ENCODE measurements at regions not wholly inside any gene's neighbourhood (a gene's known extent, or its start where the extent isn't known, plus 50 kb on each side); places are given as distances from the start of the nearest gene placed in this dataset.
A peak's percentile ranks its signal among the peaks of the same experiment; 100 is the strongest.

GRCh38 chr13:50303963-50304721 is 288.9 kb downstream of the KCNRG start:
- no peak overlapping the region for H3K27ac Mint-ChIP-seq
- H3K4me3 Mint-ChIP-seq, result no peak overlapping the region
- H3K9me3 Mint-ChIP-seq, result peaks cover 0 to 2% (median 0%) of the 10 kb centered on the region in 3 donors
- H3K36me3 Mint-ChIP-seq, result no peaks in the 10 kb centered on the region
- H3K27me3 Mint-ChIP-seq, result peaks cover 3% of the 10 kb centered on the region
- H3K4me1 Mint-ChIP-seq, result peaks cover 0 to under 1% (median 0%) of the 10 kb centered on the region in 3 donors

DNA sequence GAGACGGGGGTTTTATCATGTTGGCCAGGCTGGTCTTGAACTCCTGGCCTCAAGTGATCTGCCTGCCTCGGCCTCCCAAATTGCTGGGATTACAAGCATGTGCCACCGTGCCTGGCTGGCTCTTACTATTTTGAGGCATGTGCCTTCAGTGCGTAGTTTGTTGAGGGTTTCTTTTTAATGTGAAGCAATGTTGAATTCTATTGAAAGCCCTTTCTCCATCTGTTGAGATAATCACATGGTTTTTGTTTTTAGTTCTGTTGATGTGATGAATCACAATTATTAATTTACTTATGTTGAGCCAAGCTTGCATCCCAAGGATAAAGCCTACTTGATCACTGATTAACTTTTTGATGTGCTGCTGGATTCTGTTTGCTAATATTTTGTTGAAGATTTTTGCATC is 290.9 kb downstream of the KCNRG start:
- H3K36me3 Mint-ChIP-seq, result no peaks in the 10 kb centered on the region
- H3K27me3 Mint-ChIP-seq, result peaks cover 3% of the 10 kb centered on the region
- no peak overlapping the region for H3K27ac Mint-ChIP-seq
- peaks cover 0 to 2% (median 0%) of the 10 kb centered on the region in 3 donors for H3K4me1 Mint-ChIP-seq
- H3K4me3 Mint-ChIP-seq, result no peak overlapping the region
- H3K9me3 Mint-ChIP-seq, result peaks cover 0 to 2% (median 0%) of the 10 kb centered on the region in 3 donors

DNA sequence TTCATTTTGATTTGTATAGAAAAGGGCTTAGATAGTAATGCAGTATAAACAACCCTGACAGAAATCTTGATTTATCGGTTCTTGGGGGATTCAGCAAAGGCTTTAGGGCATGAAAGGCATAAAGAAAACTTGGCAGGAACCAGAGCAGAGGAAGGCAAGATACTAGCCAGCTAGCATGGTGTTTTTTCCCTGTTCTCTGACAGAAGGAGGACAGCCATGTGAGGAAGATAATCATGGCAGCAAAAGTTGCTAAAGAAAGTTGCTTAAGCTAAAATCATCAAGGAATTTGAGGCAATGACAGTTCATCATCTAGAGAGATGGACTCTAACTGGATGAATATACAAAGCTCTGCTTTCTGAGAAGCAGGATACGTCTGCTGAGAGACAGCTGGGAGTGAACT is 294.1 kb downstream of the KCNRG start:
- H3K4me3 Mint-ChIP-seq, result no peak overlapping the region
- no peaks in the 10 kb centered on the region for H3K36me3 Mint-ChIP-seq
- H3K27ac Mint-ChIP-seq, result no peak overlapping the region
- H3K27me3 Mint-ChIP-seq, result peaks cover 5% of the 10 kb centered on the region
- peaks cover 0 to 2% (median 0%) of the 10 kb centered on the region in 3 donors for H3K9me3 Mint-ChIP-seq
- H3K4me1 Mint-ChIP-seq, result peaks cover 0 to 2% (median 2%) of the 10 kb centered on the region in 3 donors

DNA sequence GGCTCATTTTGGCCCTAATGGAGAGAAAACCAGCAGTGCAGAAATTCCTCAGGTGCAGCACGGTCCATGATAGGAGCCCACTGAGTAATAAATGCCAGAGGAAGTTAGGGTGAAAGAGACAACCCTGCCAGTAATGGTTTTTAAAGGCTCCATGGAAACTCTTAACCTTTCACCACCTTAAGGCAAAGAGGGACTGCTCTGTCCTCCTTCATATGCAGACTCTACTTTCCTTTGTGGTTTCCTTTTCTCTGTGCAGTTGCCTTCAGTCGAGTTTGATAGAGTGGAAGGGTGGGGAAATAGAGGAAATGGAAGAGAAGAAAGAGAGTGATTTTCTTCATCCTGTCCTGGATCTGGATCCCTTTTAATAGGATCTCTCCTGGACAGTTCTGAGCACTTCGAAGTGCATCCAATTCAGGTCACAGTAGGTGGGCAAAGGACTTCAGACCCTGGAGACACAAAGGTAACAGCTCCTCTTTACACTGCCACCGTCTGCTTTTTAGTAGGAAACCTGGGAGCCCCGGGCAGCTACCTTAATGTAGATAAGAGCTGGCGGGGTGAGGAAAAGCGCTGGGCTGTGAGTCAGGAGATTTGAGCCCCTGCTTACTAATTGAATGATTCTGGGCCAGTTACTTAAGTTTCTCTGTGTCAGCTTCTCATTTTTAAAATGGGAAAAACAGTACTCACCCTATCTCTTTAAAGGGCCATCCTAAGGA is 294.8 kb downstream of the KCNRG start:
- Mint-ChIP-seq H3K27me3 (peaks cover 5% of the 10 kb centered on the region), H3K27ac (no peak overlapping the region), H3K4me3 (peak overlapping the region in 1 of 4 donors; percentile 48), H3K9me3 (peaks cover 0 to 2% (median 0%) of the 10 kb centered on the region in 3 donors), H3K4me1 (peaks cover 0 to 6% (median 5%) of the 10 kb centered on the region in 3 donors), H3K36me3 (no peaks in the 10 kb centered on the region)

GRCh38 chr13:50310734-50311133 is 295.5 kb downstream of the KCNRG start:
- peaks cover 5% of the 10 kb centered on the region for H3K27me3 Mint-ChIP-seq

GRCh38 chr13:50318887-50319286 is 303.6 kb downstream of the KCNRG start:
- peaks cover 0 to 9% (median 3%) of the 10 kb centered on the region in 3 donors for H3K9me3 Mint-ChIP-seq
- peaks cover 8 to 12% (median 9%) of the 10 kb centered on the region in 3 donors for H3K4me1 Mint-ChIP-seq
- H3K27me3 Mint-ChIP-seq, result no peaks in the 10 kb centered on the region
- peak overlapping the region in 1 of 3 donors; percentile 64 for H3K27ac Mint-ChIP-seq
- H3K4me3 Mint-ChIP-seq, result no peak overlapping the region
- H3K36me3 Mint-ChIP-seq, result no peaks in the 10 kb centered on the region

More at GRCh38 chr13:50310734-50311133, 295.5 kb downstream of the KCNRG start:
- H3K9me3 Mint-ChIP-seq, result peaks cover 0 to 2% (median 0%) of the 10 kb centered on the region in 3 donors
- H3K4me1 Mint-ChIP-seq, result peaks cover 0 to 6% (median 5%) of the 10 kb centered on the region in 3 donors
- no peaks in the 10 kb centered on the region for H3K36me3 Mint-ChIP-seq
- no peak overlapping the region for H3K27ac Mint-ChIP-seq
- no peak overlapping the region for H3K4me3 Mint-ChIP-seq

DNA sequence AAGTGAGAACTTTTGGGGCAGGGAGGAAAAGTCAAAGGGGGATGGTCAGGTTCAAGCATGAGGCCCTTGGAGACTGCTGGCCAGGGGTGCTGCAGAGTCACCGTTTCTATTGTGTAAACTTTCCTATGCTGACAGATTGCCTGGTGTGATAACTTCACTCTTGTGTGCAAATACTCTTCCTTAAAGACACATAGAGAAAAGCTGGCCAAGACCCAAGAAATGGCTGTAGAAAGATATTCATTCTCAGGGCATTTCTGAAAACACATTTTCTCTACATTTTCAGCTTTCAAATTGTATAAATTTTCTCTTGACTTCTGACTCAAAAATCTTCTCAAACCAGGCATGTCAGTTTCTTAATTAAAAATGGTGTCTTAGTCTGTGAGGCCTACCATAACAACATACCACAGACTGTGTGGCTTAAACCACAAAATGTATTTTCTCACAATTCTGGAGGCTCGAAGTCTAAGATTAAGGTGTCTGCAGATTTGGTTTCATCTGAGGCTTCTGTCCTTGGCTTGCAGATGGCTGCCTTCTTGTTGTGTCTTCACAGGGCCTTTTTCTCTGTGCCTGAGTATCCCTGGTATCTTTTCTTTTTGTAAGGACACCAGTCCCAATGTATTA is 304.5 kb downstream of the KCNRG start:
- no peaks in the 10 kb centered on the region for H3K27me3 Mint-ChIP-seq
- H3K4me3 Mint-ChIP-seq, result peak overlapping the region in 1 of 4 donors; percentile 49
- peaks cover 5 to 12% (median 6%) of the 10 kb centered on the region in 3 donors for H3K4me1 Mint-ChIP-seq
- H3K36me3 Mint-ChIP-seq, result no peaks in the 10 kb centered on the region
- H3K27ac Mint-ChIP-seq, result peak overlapping the region in 1 of 3 donors; percentile 64
- peaks cover 0 to 9% (median 3%) of the 10 kb centered on the region in 3 donors for H3K9me3 Mint-ChIP-seq

DNA sequence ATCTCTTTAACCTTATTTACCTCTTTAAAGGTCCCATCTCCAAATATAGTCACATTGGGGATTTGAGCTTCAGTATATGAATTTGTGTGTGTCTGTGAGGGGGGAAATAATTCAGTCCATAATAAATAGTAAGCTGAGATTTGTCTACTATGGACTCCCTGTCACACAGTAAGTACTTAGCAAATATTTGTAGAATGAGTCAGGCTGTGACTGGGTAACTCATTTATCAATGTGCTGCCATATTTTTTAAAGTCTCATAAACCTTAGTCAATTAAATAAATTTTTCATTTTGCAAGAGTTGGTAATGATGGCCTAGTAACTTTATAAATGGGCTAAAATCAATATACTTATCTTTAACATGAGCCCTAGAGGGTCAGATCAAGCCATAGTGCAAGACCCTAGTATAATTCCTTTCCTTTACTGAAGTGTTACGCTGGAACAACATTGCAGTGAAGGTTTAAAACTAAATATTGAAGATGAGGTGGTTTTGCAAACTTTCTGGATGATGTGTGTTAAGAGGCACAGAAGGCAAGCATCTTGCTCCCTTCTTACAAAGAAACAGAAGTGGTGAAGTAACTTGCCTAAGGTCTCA is 305.1 kb downstream of the KCNRG start:
- H3K36me3 Mint-ChIP-seq, result no peaks in the 10 kb centered on the region
- H3K27ac Mint-ChIP-seq, result no peak overlapping the region
- peaks cover 0 to 9% (median 3%) of the 10 kb centered on the region in 3 donors for H3K9me3 Mint-ChIP-seq
- H3K4me1 Mint-ChIP-seq, result peaks cover 4 to 12% (median 5%) of the 10 kb centered on the region in 3 donors
- H3K27me3 Mint-ChIP-seq, result no peaks in the 10 kb centered on the region
- peak overlapping the region in 1 of 4 donors; percentile 49 for H3K4me3 Mint-ChIP-seq

DNA sequence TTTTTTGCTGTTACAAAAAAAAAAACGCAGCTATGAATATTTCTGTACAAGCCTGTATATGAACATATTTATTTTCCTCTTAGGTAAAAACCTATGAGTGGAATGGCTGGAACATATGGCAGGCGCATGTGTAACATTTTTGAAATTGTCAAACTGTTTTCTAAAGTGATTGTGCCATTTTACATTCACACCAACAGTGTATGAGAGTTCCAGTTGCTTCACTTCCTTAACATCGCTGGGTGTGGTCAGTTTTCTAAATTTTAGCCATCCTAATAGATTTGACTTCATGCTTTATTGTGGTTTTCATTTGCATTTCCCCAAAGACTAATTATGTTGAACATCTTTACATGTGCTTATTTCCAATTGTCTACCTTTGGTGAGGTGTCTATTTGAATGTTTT is 306.8 kb downstream of the KCNRG start:
- Mint-ChIP-seq H3K27ac (no peak overlapping the region), H3K9me3 (peaks cover 0 to 9% (median 3%) of the 10 kb centered on the region in 3 donors), H3K4me3 (peak overlapping the region in 1 of 4 donors; percentile 75), H3K4me1 (peaks cover 4 to 12% (median 5%) of the 10 kb centered on the region in 3 donors), H3K36me3 (no peaks in the 10 kb centered on the region), H3K27me3 (no peaks in the 10 kb centered on the region)

- Mint-ChIP-seq H3K4me3 (no peak overlapping the region), H3K36me3 (no peaks in the 10 kb centered on the region), H3K4me1 (peaks cover 4 to 12% (median 5%) of the 10 kb centered on the region in 3 donors), H3K27ac (no peak overlapping the region), H3K27me3 (no peaks in the 10 kb centered on the region), H3K9me3 (peaks cover 0 to 9% (median 3%) of the 10 kb centered on the region in 3 donors)
These were observed 308.3 kb downstream of the KCNRG start for GRCh38 chr13:50323440-50324065.

DNA sequence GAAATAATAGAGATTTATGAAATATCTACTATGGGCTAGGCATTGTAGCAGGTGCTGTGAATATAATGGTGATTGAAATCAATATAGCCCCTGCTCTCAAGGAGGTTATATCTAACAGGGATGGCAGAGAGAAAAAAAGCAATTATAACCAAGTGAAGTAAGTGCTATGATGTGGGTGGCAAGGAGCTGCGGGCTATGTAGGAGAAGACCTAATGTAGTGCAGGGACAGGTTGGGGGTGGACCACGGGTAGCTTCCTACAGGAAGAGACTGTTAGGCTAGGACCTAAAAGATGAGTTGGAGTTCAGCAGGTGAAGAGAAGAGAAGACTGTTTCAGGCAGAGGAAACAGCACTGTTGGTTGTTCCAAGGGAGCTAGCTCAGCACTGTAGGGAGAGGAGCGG is 311.0 kb downstream of the KCNRG start:
- Mint-ChIP-seq H3K9me3 (peaks cover 0 to 9% (median 3%) of the 10 kb centered on the region in 3 donors), H3K27ac (no peak overlapping the region), H3K36me3 (no peaks in the 10 kb centered on the region), H3K4me1 (peaks cover 0 to 2% (median 0%) of the 10 kb centered on the region in 3 donors), H3K27me3 (no peaks in the 10 kb centered on the region), H3K4me3 (no peak overlapping the region)

DNA sequence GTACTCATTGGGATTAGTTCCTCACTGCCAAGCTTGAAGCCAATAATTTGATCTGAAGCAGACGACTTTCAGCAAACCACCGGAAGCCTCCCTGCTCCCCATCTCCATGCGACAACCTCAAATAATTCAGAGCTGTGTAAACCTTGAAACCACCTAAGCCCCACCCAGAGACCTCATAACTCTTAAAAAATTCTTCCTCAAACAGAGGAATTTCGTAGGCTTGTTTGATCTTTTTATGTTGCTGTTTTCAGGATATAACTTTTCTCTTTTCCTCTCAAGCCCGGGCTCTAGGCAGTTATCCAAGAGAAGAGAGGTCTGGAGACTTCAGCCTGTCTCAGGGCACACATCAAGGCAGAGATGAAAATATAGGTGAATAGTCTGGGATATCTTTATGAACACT is 311.6 kb downstream of the KCNRG start:
- Mint-ChIP-seq H3K36me3 (no peaks in the 10 kb centered on the region), H3K9me3 (peaks cover 0 to 9% (median 3%) of the 10 kb centered on the region in 3 donors), H3K4me3 (no peak overlapping the region), H3K27me3 (no peaks in the 10 kb centered on the region), H3K4me1 (peaks cover 0 to 2% (median 0%) of the 10 kb centered on the region in 3 donors), H3K27ac (no peak overlapping the region)

DNA sequence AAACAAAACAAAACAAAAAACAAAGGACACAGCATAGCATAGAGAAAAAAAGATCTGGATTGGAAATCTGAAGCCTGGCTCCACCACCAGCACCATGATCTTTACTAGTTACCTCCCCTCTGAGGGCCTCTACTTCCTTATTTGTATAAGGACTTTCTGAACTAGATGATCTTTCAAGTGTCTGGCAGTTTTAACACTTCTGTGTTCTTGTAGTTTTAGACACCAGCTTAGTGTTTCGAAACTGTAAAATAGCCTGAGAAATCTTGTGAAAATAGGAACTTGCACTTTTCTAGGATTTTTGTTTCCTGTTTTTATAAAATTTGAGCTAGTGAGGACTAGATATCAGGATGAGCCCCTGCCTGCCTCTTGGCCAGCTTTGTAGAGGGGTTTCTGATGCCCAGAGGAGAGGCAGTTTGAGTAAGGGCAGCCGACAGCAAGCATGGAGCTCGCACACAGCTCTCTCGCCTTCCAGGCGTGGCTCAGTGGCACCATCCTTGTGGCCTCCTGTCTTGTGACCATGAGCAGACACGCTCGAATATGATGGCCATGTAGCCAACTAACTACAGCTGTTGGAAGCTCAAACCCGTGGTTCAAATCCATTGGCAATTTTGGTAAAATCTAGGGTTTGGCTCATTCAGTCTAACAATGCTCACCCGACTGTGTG is 319.0 kb downstream of the KCNRG start:
- Mint-ChIP-seq H3K27ac (no peak overlapping the region), H3K4me3 (no peak overlapping the region), H3K27me3 (peaks cover 2% of the 10 kb centered on the region), H3K4me1 (no peaks in the 10 kb centered on the region), H3K36me3 (peaks cover 2% of the 10 kb centered on the region), H3K9me3 (no peaks in the 10 kb centered on the region)

GRCh38 chr13:50334944-50335343 is 319.7 kb downstream of the KCNRG start:
- peaks cover 3% of the 10 kb centered on the region for H3K36me3 Mint-ChIP-seq
- no peak overlapping the region for H3K27ac Mint-ChIP-seq
- H3K27me3 Mint-ChIP-seq, result peaks cover 2% of the 10 kb centered on the region
- no peak overlapping the region for H3K4me3 Mint-ChIP-seq
- no peaks in the 10 kb centered on the region for H3K9me3 Mint-ChIP-seq
- H3K4me1 Mint-ChIP-seq, result no peaks in the 10 kb centered on the region
